OCI-LY7 (cell line): ENCODE measurements at regions not wholly inside any gene's neighbourhood (a gene's known extent, or its start where the extent isn't known, plus 50 kb on each side); places are given as distances from the start of the nearest gene placed in this dataset.

Source experiments
- CTCF ChIP-seq: fragments of 200-600 bp; sonication (generic); conservative IDR thresholded peaks from 2 replicates; pipeline ENCODE4 v1.5.1; 2014; ENCODE audit warnings: mild to moderate bottlenecking, antibody characterized with exemption, low read length, moderate library complexity, mixed read lengths
- EZH2phosphoT487 ChIP-seq: fragments of 200-600 bp; sonication (generic); IDR thresholded peaks from 2 replicates; pipeline ENCODE4 v1.6.1; 2018; ENCODE audit warnings: low read depth, borderline replicate concordance, mild to moderate bottlenecking, mixed run types, antibody characterized with exemption, low read length, moderate library complexity, mixed read lengths

DNA sequence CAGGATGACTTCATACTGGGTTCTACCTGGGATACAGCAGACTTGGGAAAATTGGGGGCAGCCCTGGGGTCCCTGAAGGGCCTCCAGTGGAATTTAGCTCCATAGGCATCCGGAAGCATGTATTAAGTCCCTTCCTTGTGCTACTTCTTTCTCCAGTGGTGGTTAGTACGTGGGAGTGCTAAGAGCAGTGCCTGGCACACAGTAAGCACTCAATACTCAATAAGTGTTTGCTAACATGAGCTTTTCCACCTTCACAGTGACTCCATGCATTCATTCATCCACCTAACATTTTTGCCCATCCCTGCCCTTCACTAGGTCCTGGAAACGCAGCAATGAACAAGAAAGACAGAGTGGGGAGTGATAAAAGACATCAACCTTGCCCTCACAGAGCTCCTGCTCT is 120.5 kb downstream of the MN1 start:
- TF ChIP-seq CTCF (no peak), EZH2phosphoT487 (no peak)
